Endothelial cell of umbilical vein (primary cell): ENCODE measurements at regions not wholly inside any gene's neighbourhood (a gene's known extent, or its start where the extent isn't known, plus 50 kb on each side); places are given as distances from the start of the nearest gene placed in this dataset.

Experiments used
- CTCF ChIP-seq, 2 donors: IDR thresholded peaks; 1 replicate in 1 of 2; 2 replicates in 1 of 2; pipeline ENCODE4 v1.5.1; 2011; ENCODE audit warnings: low read length in 2 of 2, mild to moderate bottlenecking in 2 of 2, moderate library complexity in 2 of 2, control low read depth in 1 of 2, inconsistent platforms in 1 of 2, low read depth in 1 of 2; ENCODE audit not compliant: insufficient read depth in 1 of 2; ENCODE audit errors: extremely low read depth in 1 of 2
- POLR2A ChIP-seq: IDR thresholded peaks from 2 replicates; pipeline ENCODE4 v1.6.1; 2012; ENCODE audit warnings: low read depth, mild to moderate bottlenecking, control low read depth, low read length

GRCh38 chr7:119555788-119556187 is 717.2 kb upstream of the KCND2 start:
- TF ChIP-seq CTCF (IDR thresholded peaks at IDR 0.05; ENCODE audit: extremely low read depth in 1 of 2, insufficient read depth in 1 of 2, low read depth in 1 of 2, low read length in 2 of 2), result no peak
- TF ChIP-seq POLR2A, result no peak
